ENCODE measurements at regions not wholly inside any gene's neighbourhood (a gene's known extent, or its start where the extent isn't known, plus 50 kb on each side); places are given as distances from the start of the nearest gene placed in this dataset.

DNA sequence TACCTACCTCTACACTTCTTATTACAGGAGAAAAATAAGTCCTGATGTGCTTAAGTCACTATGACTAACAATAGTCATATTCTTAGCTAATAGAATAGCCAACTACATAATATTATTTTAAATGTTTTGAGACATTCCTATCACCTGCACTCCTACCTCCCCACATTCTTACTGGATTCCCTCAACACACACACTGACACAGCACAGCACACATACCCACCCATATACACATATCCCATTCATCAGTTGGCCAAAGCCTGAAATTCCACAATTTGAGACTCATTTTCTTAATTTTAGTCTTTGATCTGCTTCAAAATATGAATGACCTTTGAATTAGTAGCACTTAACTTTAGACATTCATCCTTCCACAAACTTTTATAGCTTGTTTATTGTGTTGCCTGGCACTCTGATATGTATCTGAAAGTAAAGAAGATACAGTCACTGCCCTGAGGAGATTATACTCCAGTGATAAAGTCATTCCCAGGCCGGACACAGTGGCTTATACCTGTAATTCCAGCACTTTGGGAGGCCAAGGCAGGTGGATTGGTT, 168.3 kb upstream of the RASA1 start:
- TF ChIP-seq POLR2A (IDR thresholded peaks at IDR 0.05) (no peak), POLR2AphosphoS5 (IDR thresholded peaks at IDR 0.05) (no peak)
